HUDEP-2 (cell line): ENCODE measurements at regions not wholly inside any gene's neighbourhood (a gene's known extent, or its start where the extent isn't known, plus 50 kb on each side); places are given as distances from the start of the nearest gene placed in this dataset.

Source experiments
- DNase-seq, 76 experiments: peaks; one replicate each; lab custom pipeline; 2025; ENCODE audit not compliant: unreplicated experiment in 76 of 76; lab: John Stamatoyannopoulos, UW

GRCh38 chr4:67236788-67237187, 308.5 kb downstream of the CENPC start:
- no peak for DNase-seq

DNA sequence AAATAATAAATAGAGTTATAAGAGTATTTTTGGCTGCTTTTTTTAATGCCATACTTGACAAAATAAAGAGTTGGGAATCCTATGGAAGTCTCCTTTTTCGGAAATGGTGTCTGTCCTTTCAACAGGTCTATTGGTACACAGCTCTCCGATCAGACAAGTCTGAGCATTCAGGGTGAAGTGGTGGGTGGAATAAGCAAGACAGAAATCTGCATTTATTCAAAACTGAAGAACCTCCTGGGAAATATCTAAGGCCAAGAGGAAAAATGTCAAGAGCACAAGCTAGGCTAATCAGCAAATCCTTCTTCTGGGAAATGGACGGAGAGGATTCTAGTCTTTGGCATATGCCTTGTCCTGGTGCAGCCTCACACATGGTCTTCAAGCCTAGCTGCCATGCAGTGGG, 309.0 kb downstream of the CENPC start:
- DNase-seq: no peak

DNA sequence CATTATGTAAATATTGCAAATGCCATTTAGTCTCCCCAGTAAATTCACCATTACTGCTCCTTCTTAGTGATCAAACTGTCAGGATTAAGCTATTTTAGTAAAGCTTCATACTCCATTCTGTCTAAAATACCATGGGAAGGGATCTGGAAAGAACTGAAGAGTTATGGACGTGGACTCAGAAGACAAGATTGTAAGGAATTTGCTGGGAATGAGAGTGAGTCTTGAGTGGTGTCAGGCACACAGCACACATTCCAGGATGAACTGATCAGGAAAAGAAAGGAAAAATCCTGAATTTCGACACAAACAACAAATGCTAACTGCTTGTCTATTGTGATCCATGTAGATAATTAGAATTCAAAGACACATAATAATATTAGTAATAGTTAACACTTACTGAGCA, 311.0 kb downstream of the CENPC start:
- no peak for DNase-seq

DNA sequence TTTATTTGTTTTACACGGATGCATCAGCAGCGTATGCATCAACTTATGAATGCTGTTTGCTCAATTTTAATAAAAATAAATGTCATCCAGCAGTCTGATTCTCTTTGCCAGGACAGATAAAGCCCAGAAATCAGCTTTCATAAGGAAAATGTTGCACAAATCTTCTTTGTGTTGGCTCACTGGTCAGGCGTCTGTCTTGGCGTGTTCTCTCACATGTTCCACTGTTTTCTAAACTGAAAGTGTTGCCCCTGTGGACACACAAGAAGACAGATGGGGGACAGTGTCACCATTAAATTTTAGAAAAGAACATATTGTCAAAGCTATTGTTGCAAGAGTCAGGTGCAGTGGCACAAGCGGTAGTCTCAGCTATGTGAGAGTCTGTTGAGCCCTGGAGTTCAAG, 316.2 kb downstream of the CENPC start:
- no peak for DNase-seq

DNA sequence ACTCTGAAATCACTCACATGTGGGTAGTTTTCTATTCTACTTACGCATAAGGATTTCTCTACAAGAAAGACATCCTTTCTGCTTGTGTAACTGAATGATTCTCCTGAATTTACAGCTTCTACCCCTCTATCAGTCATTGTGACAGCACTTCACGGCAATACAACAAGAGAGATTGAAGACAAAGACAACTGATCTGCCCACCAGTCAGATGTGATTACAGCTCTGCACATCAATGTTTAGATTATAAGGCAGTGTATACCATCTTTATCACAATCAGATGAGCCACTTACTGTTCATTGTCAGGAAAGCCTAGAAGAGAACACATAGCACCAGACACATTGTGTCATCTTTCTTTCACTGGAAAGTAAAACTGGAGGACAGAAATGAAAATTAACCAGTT, 324.4 kb downstream of the CENPC start:
- no peak for DNase-seq

DNA sequence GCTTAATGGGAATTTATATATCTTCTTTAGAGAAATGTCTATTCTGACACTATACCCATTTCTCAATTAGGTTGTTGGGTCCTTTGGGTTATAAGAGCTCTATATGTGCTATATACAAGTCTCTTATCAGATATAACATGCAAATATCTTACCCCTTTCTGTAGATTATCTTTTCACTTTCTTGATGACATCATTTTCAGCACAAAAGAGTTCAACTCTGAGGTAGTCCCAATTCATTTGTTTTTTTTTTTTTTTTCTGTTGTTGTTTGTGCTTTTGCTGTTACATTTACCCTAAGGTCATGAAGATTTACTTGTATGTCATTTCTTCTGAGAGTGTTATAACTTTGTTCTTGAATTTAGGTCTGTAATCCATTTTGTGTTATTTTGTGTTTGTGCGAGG, 326.4 kb downstream of the CENPC start:
- DNase-seq: no peak

DNA sequence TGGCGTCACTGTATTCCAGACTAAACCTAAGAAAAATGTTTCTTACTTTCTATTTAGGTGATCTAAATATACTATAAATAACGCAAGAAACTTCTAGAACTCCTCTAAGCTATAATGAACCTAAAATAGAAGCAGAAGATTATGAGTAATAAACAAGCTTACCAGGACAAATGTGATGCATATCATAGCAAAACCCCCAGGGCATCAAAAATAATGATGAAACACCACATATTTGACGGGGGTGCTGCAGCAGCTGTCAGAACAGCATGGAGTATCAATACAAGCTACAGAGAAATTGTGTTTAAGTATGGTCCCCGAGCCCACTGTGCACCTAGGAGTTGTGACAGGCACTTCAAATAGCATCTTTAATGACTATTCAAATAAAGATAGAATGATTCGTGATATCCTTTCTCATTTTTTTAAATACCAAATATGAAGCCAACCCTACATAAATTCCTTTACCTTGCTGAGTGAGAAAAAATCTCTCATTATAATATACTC, 337.3 kb downstream of the CENPC start:
- DNase-seq: no peak

- no peak for DNase-seq
Measured at GRCh38 chr4:67204441-67204840, 340.9 kb downstream of the CENPC start.

GRCh38 chr4:67201334-67201733, 344.0 kb downstream of the CENPC start:
- DNase-seq: no peak

DNA sequence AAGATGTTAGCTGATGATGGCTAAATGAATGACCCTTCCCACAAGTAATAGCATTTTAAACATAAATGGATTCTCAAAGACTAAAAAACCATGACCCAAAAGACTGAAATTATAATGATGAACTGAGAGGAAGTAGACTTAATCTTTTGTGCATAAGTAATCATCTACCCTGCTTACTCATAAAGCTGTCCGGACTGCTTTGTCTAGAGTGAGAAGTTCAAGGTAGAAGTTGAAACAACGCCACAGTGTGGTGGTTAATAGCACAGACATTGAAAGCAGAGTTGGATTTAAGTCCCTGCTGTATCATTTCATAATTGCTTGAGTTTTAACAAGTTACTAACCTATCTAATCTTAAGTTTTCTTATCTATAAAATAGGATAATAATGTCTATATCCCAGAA, 346.6 kb downstream of the CENPC start:
- peak in 9 of 76 experiments; percentile 1 to 24 (median 7) for DNase-seq

GRCh38 chr4:67167849-67168248, 377.5 kb downstream of the CENPC start:
- no peak for DNase-seq

- no peak for DNase-seq
Measured at GRCh38 chr4:67162690-67163089, 382.6 kb downstream of the CENPC start.

DNA sequence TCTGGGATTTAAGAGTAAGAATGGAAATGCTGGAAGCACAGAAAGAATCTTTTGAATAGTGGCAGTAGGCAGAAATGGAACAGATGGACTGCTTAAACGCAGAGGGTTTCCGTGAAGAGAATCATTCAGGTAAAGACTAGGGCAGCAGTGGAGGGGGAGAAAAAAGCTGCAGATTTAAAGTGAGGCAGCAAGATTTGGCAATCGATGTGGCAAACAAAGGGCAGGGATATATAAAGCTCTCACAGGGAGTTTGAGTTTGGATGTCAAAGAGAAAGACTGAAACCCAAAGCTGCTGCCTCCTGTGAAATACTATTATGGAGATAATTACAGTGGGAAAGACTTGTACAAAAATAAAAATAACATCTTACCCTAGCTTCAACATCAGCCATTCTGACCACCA, 384.0 kb downstream of the CENPC start:
- no peak for DNase-seq

- DNase-seq: no peak
Measured at GRCh38 chr4:67160394-67160793, 384.9 kb downstream of the CENPC start.

- no peak for DNase-seq
Measured at GRCh38 chr4:67158666-67159065, 386.6 kb downstream of the CENPC start.

GRCh38 chr4:67152976-67153375, 392.3 kb downstream of the CENPC start:
- no peak for DNase-seq

GRCh38 chr4:67151376-67152343, 393.6 kb downstream of the CENPC start:
- peak in 3 of 76 experiments; percentile 5 to 21 (median 17) for DNase-seq

DNA sequence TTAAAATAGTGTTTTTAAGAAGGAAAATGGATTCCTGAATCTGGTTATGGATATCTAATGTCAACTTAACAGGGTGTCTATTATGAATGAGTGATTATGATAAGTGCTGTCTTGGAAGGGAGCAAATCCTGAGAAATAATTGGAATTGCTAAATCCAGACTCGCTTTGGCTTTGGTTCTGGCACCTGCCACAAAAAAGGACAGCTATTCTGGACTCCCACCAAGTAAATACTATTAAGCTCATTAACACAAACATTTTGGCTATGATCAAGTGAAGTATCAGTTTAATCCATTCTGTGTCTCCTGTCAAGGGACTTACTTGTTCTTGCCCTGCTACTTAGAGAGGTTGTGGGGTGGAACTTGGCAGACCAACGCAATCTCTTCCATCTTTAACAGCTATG, 403.7 kb downstream of the CENPC start:
- no peak for DNase-seq

DNA sequence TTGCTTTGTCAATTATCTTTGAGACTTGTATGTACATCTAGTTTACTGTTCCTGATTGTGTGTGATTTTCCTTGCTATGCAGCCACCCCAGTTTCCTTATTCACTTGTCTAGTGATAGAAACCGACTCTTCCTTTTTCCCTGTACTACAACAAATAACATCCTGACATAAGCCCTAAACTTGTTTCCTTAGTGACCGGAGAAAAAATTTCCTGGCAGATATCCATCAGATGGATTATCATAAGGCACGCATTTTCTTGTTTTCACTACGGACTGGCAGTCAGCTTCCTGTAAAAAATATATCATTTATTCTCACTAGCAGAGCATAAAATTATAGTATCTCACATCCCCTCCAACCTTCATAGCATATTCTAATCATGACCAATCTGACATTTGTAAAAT, 410.7 kb downstream of the CENPC start:
- no peak for DNase-seq

DNA sequence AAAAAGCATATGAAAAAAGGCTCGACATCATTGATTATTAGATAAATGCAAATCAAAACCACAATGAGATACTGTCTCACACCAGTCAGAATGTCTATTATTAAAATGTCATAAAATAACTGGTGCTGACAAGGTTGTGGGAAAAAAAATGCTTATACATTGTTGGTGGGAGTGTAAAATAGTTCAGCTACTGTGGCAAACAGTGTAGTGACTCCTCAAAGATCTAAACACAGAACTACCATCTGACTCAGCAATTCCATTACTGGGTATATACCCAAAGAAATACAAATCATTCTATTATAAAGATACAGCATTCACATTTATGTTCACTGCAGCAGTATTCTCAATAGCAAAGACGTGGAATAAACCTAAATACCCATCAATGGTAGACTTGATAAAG, 412.1 kb downstream of the CENPC start:
- no peak for DNase-seq

DNA sequence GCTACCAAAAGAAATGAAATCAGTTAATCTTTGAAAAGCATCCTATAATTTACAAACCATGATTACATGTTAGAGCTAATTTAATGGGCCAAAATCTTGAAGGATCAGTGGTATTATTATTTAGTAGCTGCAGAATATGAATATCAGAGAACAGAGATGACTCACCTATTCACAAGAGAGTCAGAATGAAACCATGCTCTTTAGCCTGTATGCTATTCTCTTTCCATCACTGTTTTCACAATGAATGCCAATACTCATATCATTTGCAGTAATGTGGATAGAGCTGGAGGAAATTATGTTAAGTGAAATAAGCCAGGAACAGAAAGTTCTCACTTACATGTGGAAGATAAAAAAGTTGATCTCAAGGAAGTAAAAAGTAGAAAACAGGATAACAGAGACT, 414.1 kb downstream of the CENPC start:
- DNase-seq: no peak

DNA sequence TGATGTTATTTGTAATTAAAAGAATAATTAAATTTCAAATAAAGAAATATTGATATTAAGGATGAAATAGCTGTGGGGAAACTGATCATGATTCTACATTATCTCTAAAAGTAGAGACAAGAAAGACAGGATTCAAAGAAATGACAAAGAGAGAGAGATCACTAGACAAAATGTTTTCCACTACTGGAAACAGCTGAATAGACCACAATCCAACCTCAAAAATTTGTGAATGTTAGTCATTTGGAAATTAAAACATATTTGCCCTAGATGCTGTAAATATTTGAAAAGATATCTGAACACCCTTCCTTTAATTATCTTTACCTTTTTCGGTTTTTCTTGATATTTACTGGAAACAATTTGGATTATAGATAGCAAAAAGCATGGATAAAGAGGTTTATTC, 414.9 kb downstream of the CENPC start:
- DNase-seq: no peak
